ENCODE measurements at regions not wholly inside any gene's neighbourhood (a gene's known extent, or its start where the extent isn't known, plus 50 kb on each side); places are given as distances from the start of the nearest gene placed in this dataset.

- TF ChIP-seq CTCF (IDR thresholded peaks at IDR 0.05): no peak
- TF ChIP-seq ZFX (IDR thresholded peaks at IDR 0.05; ENCODE audit: borderline replicate concordance): no peak
Observed at GRCh38 chr9:2493529-2493928, 128.1 kb upstream of the VLDLR start.

All from 22Rv1 (cell line).